HUES64 (cell line): ENCODE measurements at regions not wholly inside any gene's neighbourhood (a gene's known extent, or its start where the extent isn't known, plus 50 kb on each side); places are given as distances from the start of the nearest gene placed in this dataset.

Experiments
- H3K27ac ChIP-seq: 2 replicates; pipeline ENCODE4 v1.7.0; 2013; ENCODE audit warnings: low read depth, low read length, inconsistent platforms
- H3K27me3 ChIP-seq: 2 replicates; pipeline ENCODE4 v1.6.1; 2013; ENCODE audit warnings: mild to moderate bottlenecking, low read length; ENCODE audit not compliant: insufficient read depth
- H3K36me3 ChIP-seq: 2 replicates; pipeline ENCODE4 v1.6.1; 2013; ENCODE audit warnings: mild to moderate bottlenecking, low read length; ENCODE audit not compliant: insufficient read depth
- H3K4me1 ChIP-seq: 2 replicates; pipeline ENCODE4 v1.6.1; 2013; ENCODE audit warnings: mild to moderate bottlenecking, low read length, moderate library complexity; ENCODE audit not compliant: insufficient read depth
- H3K4me3 ChIP-seq: 2 replicates; pipeline ENCODE4 v1.5.1; 2013; ENCODE audit warnings: mild to moderate bottlenecking, low read length, moderate library complexity
- H3K9ac ChIP-seq: 2 replicates; pipeline ENCODE4 v1.6.1; 2013; ENCODE audit warnings: mild to moderate bottlenecking, low read depth, low read length
- H3K9me3 ChIP-seq: 2 replicates; pipeline ENCODE4 v1.6.1; 2013; ENCODE audit warnings: low read depth, low read length; ENCODE audit not compliant: insufficient read depth
- WGBS: fragments of 150-250, 120-280 bp; methylation state at CpG from one replicate; pipeline ENCODE4 v1.1.7; 2013; ENCODE audit warnings: missing lambda C conversion rate; 5-methylcytosine and 5-hydroxymethylcytosine counted together

GRCh38 chr13:88745011-88745410, 1073.8 kb downstream of the SLITRK5 start:
- H3K36me3 ChIP-seq = no peaks in the 10 kb centered on the region
- no peak overlapping the region for H3K27ac ChIP-seq
- no peaks in the 10 kb centered on the region for H3K4me1 ChIP-seq
- no peaks in the 10 kb centered on the region for H3K27me3 ChIP-seq
- no peak overlapping the region for H3K9ac ChIP-seq
- H3K4me3 ChIP-seq = no peak overlapping the region
- H3K9me3 ChIP-seq = no peaks in the 10 kb centered on the region

GRCh38 chr13:88752041-88752440, 1080.9 kb downstream of the SLITRK5 start:
- H3K4me1 ChIP-seq = no peaks in the 10 kb centered on the region
- no peak overlapping the region for H3K4me3 ChIP-seq
- H3K9me3 ChIP-seq = no peaks in the 10 kb centered on the region
- WGBS = 63% methylated on average over 1 of the region's 1 CpG
- H3K9ac ChIP-seq = no peak overlapping the region
- H3K27ac ChIP-seq = no peak overlapping the region
- no peaks in the 10 kb centered on the region for H3K27me3 ChIP-seq
- H3K36me3 ChIP-seq = no peaks in the 10 kb centered on the region

- WGBS = 96% methylated on average over 1 of the region's 1 CpG
- no peak overlapping the region for H3K27ac ChIP-seq
- no peaks in the 10 kb centered on the region for H3K9me3 ChIP-seq
- no peaks in the 10 kb centered on the region for H3K36me3 ChIP-seq
- no peak overlapping the region for H3K4me3 ChIP-seq
- no peaks in the 10 kb centered on the region for H3K27me3 ChIP-seq
- no peaks in the 10 kb centered on the region for H3K4me1 ChIP-seq
- no peak overlapping the region for H3K9ac ChIP-seq
Observed at GRCh38 chr13:88754141-88754540, 1083.0 kb downstream of the SLITRK5 start.

- no peaks in the 10 kb centered on the region for H3K36me3 ChIP-seq
- no peaks in the 10 kb centered on the region for H3K9me3 ChIP-seq
- H3K4me1 ChIP-seq = peaks cover 16% of the 10 kb centered on the region
- 95% methylated on average over 4 of the region's 4 CpGs for WGBS
- no peak overlapping the region for H3K9ac ChIP-seq
- H3K27ac ChIP-seq = no peak overlapping the region
- H3K4me3 ChIP-seq = no peak overlapping the region
- H3K27me3 ChIP-seq = peaks cover 6% of the 10 kb centered on the region; the same call in 1 of the 2 replicates
Observed at GRCh38 chr13:88761145-88761544, 1090.0 kb downstream of the SLITRK5 start.

- Histone ChIP-seq H3K27ac (no peak overlapping the region), H3K9me3 (no peaks in the 10 kb centered on the region), H3K36me3 (no peaks in the 10 kb centered on the region), H3K9ac (no peak overlapping the region), H3K27me3 (peaks cover 6% of the 10 kb centered on the region; the same call in 1 of the 2 replicates), H3K4me3 (no peak overlapping the region), H3K4me1 (peaks cover 16% of the 10 kb centered on the region)
- WGBS = 8% methylated on average over 2 of the region's 3 CpGs
Observed at GRCh38 chr13:88764103-88764502, 1092.9 kb downstream of the SLITRK5 start.

- Histone ChIP-seq H3K36me3 (no peaks in the 10 kb centered on the region), H3K27me3 (no peaks in the 10 kb centered on the region), H3K9me3 (no peaks in the 10 kb centered on the region), H3K9ac (no peak overlapping the region), H3K4me3 (no peak overlapping the region), H3K27ac (no peak overlapping the region), H3K4me1 (0 out of 2 replicates have a peak, but pooled peaks cover 2% of the 10 kb centered on the region)
- 88% methylated on average over 1 of the region's 1 CpG for WGBS
Observed at GRCh38 chr13:88800505-88800904, 1129.3 kb downstream of the SLITRK5 start.

- WGBS = no CpG with 5 or more reads among the region's 1 CpG
- no peaks in the 10 kb centered on the region for H3K9me3 ChIP-seq
Observed at GRCh38 chr13:88801361-88801760, 1130.2 kb downstream of the SLITRK5 start.

GRCh38 chr13:88802886-88803285, 1131.7 kb downstream of the SLITRK5 start:
- H3K4me1 ChIP-seq = 0 out of 2 replicates have a peak, but pooled peaks cover 2% of the 10 kb centered on the region
- H3K27ac ChIP-seq = no peak overlapping the region
- H3K36me3 ChIP-seq = no peaks in the 10 kb centered on the region
- 94% methylated on average over 2 of the region's 2 CpGs for WGBS
- no peaks in the 10 kb centered on the region for H3K27me3 ChIP-seq
- H3K4me3 ChIP-seq = no peak overlapping the region
- no peaks in the 10 kb centered on the region for H3K9me3 ChIP-seq
- H3K9ac ChIP-seq = no peak overlapping the region

More at GRCh38 chr13:88801361-88801760, 1130.2 kb downstream of the SLITRK5 start:
- Histone ChIP-seq H3K27me3 (no peaks in the 10 kb centered on the region), H3K4me3 (no peak overlapping the region), H3K9ac (no peak overlapping the region), H3K27ac (no peak overlapping the region), H3K36me3 (no peaks in the 10 kb centered on the region), H3K4me1 (0 out of 2 replicates have a peak, but pooled peaks cover 2% of the 10 kb centered on the region)

GRCh38 chr13:88806438-88806837, 1135.3 kb downstream of the SLITRK5 start:
- 0 out of 2 replicates have a peak, but pooled peaks cover 8% of the 10 kb centered on the region for H3K9me3 ChIP-seq
- H3K36me3 ChIP-seq = no peaks in the 10 kb centered on the region
- H3K4me3 ChIP-seq = no peak overlapping the region
- no peak overlapping the region for H3K9ac ChIP-seq
- no peak overlapping the region for H3K27ac ChIP-seq
- H3K27me3 ChIP-seq = no peaks in the 10 kb centered on the region
- 0 out of 2 replicates have a peak, but pooled peaks cover 2% of the 10 kb centered on the region for H3K4me1 ChIP-seq
- 100% methylated on average over 1 of the region's 1 CpG for WGBS

- no peaks in the 10 kb centered on the region for H3K27me3 ChIP-seq
- H3K36me3 ChIP-seq = no peaks in the 10 kb centered on the region
- H3K9me3 ChIP-seq = no peaks in the 10 kb centered on the region
- no peak overlapping the region for H3K4me3 ChIP-seq
- H3K9ac ChIP-seq = no peak overlapping the region
- H3K4me1 ChIP-seq = no peaks in the 10 kb centered on the region
- no peak overlapping the region for H3K27ac ChIP-seq
- no CpG with 5 or more reads among the region's 2 CpGs for WGBS
Observed at GRCh38 chr13:88817560-88817959, 1146.4 kb downstream of the SLITRK5 start.

- H3K27me3 ChIP-seq = no peaks in the 10 kb centered on the region
- no peak overlapping the region for H3K4me3 ChIP-seq
- H3K9ac ChIP-seq = no peak overlapping the region
- no peak overlapping the region for H3K27ac ChIP-seq
- no peaks in the 10 kb centered on the region for H3K9me3 ChIP-seq
- no peaks in the 10 kb centered on the region for H3K36me3 ChIP-seq
- WGBS = 94% methylated on average over 2 of the region's 2 CpGs
- H3K4me1 ChIP-seq = no peaks in the 10 kb centered on the region
Observed at GRCh38 chr13:88823114-88823513, 1151.9 kb downstream of the SLITRK5 start.

GRCh38 chr13:88824218-88824617, 1153.0 kb downstream of the SLITRK5 start:
- Histone ChIP-seq H3K27ac (no peak overlapping the region), H3K36me3 (no peaks in the 10 kb centered on the region), H3K4me1 (no peaks in the 10 kb centered on the region), H3K4me3 (no peak overlapping the region), H3K27me3 (no peaks in the 10 kb centered on the region), H3K9ac (no peak overlapping the region), H3K9me3 (no peaks in the 10 kb centered on the region)
- WGBS = 92% methylated on average over 3 of the region's 4 CpGs
